H1 (cell line): ENCODE measurements at regions not wholly inside any gene's neighbourhood (a gene's known extent, or its start where the extent isn't known, plus 50 kb on each side); places are given as distances from the start of the nearest gene placed in this dataset.

ENCODE experiments used
- CTCF ChIA-PET: fragments of 300-600 bp; sonication (Branson Sonifier 250); formaldehyde crosslinking; loops from one replicate; lab custom pipeline; 2021; ENCODE audit not compliant: partially characterized antibody; lab: Charles Lee
- POLR2A ChIA-PET: fragments of 300-600 bp; sonication (Branson Sonifier 250); formaldehyde crosslinking; loops from one replicate; lab custom pipeline; 2021; ENCODE audit warnings: inconsistent platforms; ENCODE audit not compliant: partially characterized antibody; lab: Charles Lee
- DNase-seq, 2 experiments: peaks; one replicate each; pipeline versions ENCODE4 v3.0.0 to v3.0.0-alpha.2; 2010 to 2022; ENCODE audit warnings: low spot score in 2 of 2, low read depth in 1 of 2, mixed read lengths in 1 of 2
- FAIRE-seq: peaks from 2 replicates; lab custom pipeline; 2011; peaks lifted over from hg19 to GRCh38; lab: Jason Lieb, UNC
- H2AFZ ChIP-seq: 2 replicates; pipeline ENCODE4 v1.8.1; 2012; ENCODE audit warnings: low read length, inconsistent platforms
- H2AK5ac ChIP-seq: 2 replicates; pipeline ENCODE4 v1.6.1; 2013; ENCODE audit warnings: low read depth, low read length
- H2BK120ac ChIP-seq: replicated peaks from 2 replicates; pipeline ENCODE3; 2013; ENCODE audit warnings: low read depth, low read length, inconsistent platforms
- H2BK12ac ChIP-seq: 2 replicates; pipeline ENCODE4 v1.6.1; 2013; ENCODE audit warnings: low read depth, low read length
- H2BK15ac ChIP-seq: 2 replicates; pipeline ENCODE4 v1.6.1; 2013; ENCODE audit warnings: low read length
- H2BK20ac ChIP-seq: 2 replicates; pipeline ENCODE4 v1.6.1; 2013; ENCODE audit warnings: low read length
- H2BK5ac ChIP-seq: 2 replicates; pipeline ENCODE4 v1.6.1; 2013; ENCODE audit warnings: low read depth, low read length
- H3K14ac ChIP-seq: 2 replicates; pipeline ENCODE4 v1.6.1; 2013; ENCODE audit warnings: inconsistent platforms; ENCODE audit not compliant: insufficient read length
- H3K18ac ChIP-seq: 2 replicates; pipeline ENCODE4 v1.6.1; 2013; ENCODE audit warnings: low read length; ENCODE audit errors: extremely low read depth
- H3K23ac ChIP-seq: 2 replicates; pipeline ENCODE4 v1.6.1; 2013; ENCODE audit warnings: inconsistent platforms; ENCODE audit not compliant: insufficient read length
- H3K23me2 ChIP-seq: 2 replicates; pipeline ENCODE4 v1.6.1; 2013; ENCODE audit warnings: low read depth, low read length
- H3K27ac ChIP-seq: 2 replicates; pipeline ENCODE4 v1.6.1; 2011; ENCODE audit warnings: low read depth, low read length, inconsistent platforms
- H3K27me3 ChIP-seq, 4 experiments: replicated peaks in 1 of 4; 1 replicate in 1 of 4; 2 replicates in 3 of 4; pipeline versions ENCODE4 v1.6.1 to v1.8.1; 2011 to 2013; ENCODE audit warnings: low read length in 3 of 4, mild to moderate bottlenecking in 3 of 4, inconsistent platforms in 2 of 4, mixed read lengths in 2 of 4, moderate library complexity in 1 of 4; ENCODE audit not compliant: control insufficient read depth in 3 of 4, insufficient read depth in 3 of 4; ENCODE audit errors: extremely low read depth in 1 of 4
- H3K36me3 ChIP-seq, 4 experiments: 2 replicates each; pipeline versions ENCODE4 v1.6.1 to v1.8.1; 2011 to 2013; ENCODE audit warnings: mild to moderate bottlenecking in 4 of 4, low read length in 3 of 4, moderate library complexity in 2 of 4, control low read depth in 1 of 4, inconsistent platforms in 1 of 4; ENCODE audit not compliant: insufficient read depth in 4 of 4, control insufficient read depth in 2 of 4
- H3K4ac ChIP-seq: replicated peaks from 2 replicates; pipeline ENCODE3; 2013; ENCODE audit warnings: low read length, low read depth, mixed read lengths, inconsistent platforms; ENCODE audit not compliant: insufficient read length
- H3K4me1 ChIP-seq, 4 experiments: replicated peaks in 1 of 4; 1 replicate in 1 of 4; 2 replicates in 3 of 4; pipeline versions ENCODE4 v1.6.1 to v1.8.1; 2011 to 2013; ENCODE audit warnings: low read length in 3 of 4, inconsistent platforms in 2 of 4, mixed read lengths in 1 of 4; ENCODE audit not compliant: insufficient read depth in 4 of 4, control insufficient read depth in 3 of 4
- H3K4me2 ChIP-seq, 2 experiments: 2 replicates each; pipeline versions ENCODE4 v1.6.1 to v1.8.1; 2011 to 2013; ENCODE audit warnings: low read depth in 2 of 2, low read length in 2 of 2, control low read depth in 1 of 2, inconsistent platforms in 1 of 2, mild to moderate bottlenecking in 1 of 2; ENCODE audit not compliant: insufficient read depth in 1 of 2
- H3K4me3 ChIP-seq, 4 experiments: fragments of 200-600, 300-600 bp in 1 of 4; sonication (generic), shearing (Covaris generic), sonication (Bioruptor Twin) in 1 of 4; 2 replicates each; pipeline versions ENCODE4 v1.5.1 to v1.8.1; 2011 to 2016; ENCODE audit warnings: low read length in 4 of 4, low read depth in 3 of 4, control low read depth in 2 of 4, inconsistent platforms in 2 of 4, mild to moderate bottlenecking in 2 of 4, mixed read lengths in 1 of 4, moderate library complexity in 1 of 4; ENCODE audit not compliant: insufficient read depth in 2 of 4; ENCODE audit errors: extremely low read depth in 1 of 4
- H3K56ac ChIP-seq: replicated peaks from 2 replicates; pipeline ENCODE3; 2013; ENCODE audit warnings: low read depth, mild to moderate bottlenecking, mixed read lengths, low read length, inconsistent platforms; ENCODE audit not compliant: insufficient read length
- H3K79me1 ChIP-seq: 2 replicates; pipeline ENCODE4 v1.6.1; 2013; ENCODE audit warnings: low read depth, low read length, control low read depth
- H3K79me2 ChIP-seq, 2 experiments: 2 replicates each; pipeline versions ENCODE4 v1.6.1 to v1.8.1; 2012 to 2013; ENCODE audit warnings: low read length in 2 of 2, mild to moderate bottlenecking in 2 of 2, inconsistent platforms in 1 of 2; ENCODE audit not compliant: insufficient read depth in 2 of 2, control insufficient read depth in 1 of 2
- H3K9ac ChIP-seq, 4 experiments: replicated peaks in 1 of 4; 1 replicate in 1 of 4; 2 replicates in 3 of 4; pipeline versions ENCODE4 v1.6.1 to v1.8.1; 2011 to 2013; ENCODE audit warnings: low read depth in 3 of 4, low read length in 3 of 4, control low read depth in 2 of 4, mild to moderate bottlenecking in 2 of 4, moderate library complexity in 2 of 4, inconsistent platforms in 1 of 4; ENCODE audit errors: extremely low read depth in 1 of 4
- H3K9me3 ChIP-seq, 2 experiments: 2 replicates each; pipeline versions ENCODE4 v1.6.1 to v1.8.1; 2012 to 2013; ENCODE audit warnings: mild to moderate bottlenecking in 2 of 2, moderate library complexity in 2 of 2, control low read depth in 1 of 2, inconsistent platforms in 1 of 2, low read depth in 1 of 2, low read length in 1 of 2, mixed read lengths in 1 of 2; ENCODE audit not compliant: insufficient read depth in 2 of 2
- H4K20me1 ChIP-seq, 2 experiments: replicated peaks in 1 of 2; 2 replicates each; pipeline versions ENCODE3 to v1.8.1; 2011 to 2013; ENCODE audit warnings: inconsistent platforms in 2 of 2, low read length in 2 of 2, mild to moderate bottlenecking in 1 of 2; ENCODE audit not compliant: insufficient read depth in 2 of 2, control insufficient read depth in 1 of 2
- H4K5ac ChIP-seq: 2 replicates; pipeline ENCODE4 v1.6.1; 2013; ENCODE audit warnings: low read length, low read depth, mixed read lengths, inconsistent platforms; ENCODE audit not compliant: insufficient read length
- H4K8ac ChIP-seq: 2 replicates; pipeline ENCODE4 v1.8.0; 2013; ENCODE audit warnings: mild to moderate bottlenecking, moderate library complexity, low read length, inconsistent platforms; ENCODE audit not compliant: insufficient read depth; ENCODE audit errors: extremely low read depth
- H4K91ac ChIP-seq: replicated peaks from 2 replicates; pipeline ENCODE3; 2013; ENCODE audit warnings: low read length, mixed read lengths, inconsistent platforms; ENCODE audit not compliant: insufficient read length
- EGR1 ChIP-seq: IDR thresholded peaks from 2 replicates; pipeline ENCODE4 v1.6.1; 2011; ENCODE audit warnings: low read depth, low read length, borderline replicate concordance
- NANOG ChIP-seq: IDR thresholded peaks from 2 replicates; pipeline ENCODE4 v1.6.1; 2011; ENCODE audit warnings: low read length, low read depth, mild to moderate bottlenecking, inconsistent platforms; ENCODE audit not compliant: insufficient read depth, poor library complexity, severe bottlenecking
- RNF2 ChIP-seq: fragments of 200-900, 300-1000 bp; sonication (generic); IDR thresholded peaks from 2 replicates; pipeline ENCODE4 v1.7.1; 2016; ENCODE audit warnings: borderline replicate concordance, low read depth, mild to moderate bottlenecking, antibody characterized with exemption, low read length; ENCODE audit not compliant: poor library complexity, severe bottlenecking; ENCODE audit errors: missing control alignments
- SRF ChIP-seq: IDR thresholded peaks from 2 replicates; pipeline ENCODE4 v1.6.1; 2011; ENCODE audit warnings: mild to moderate bottlenecking, low read depth, low read length, moderate library complexity
- WGBS, 2 experiments: shearing (Covaris generic) in 1 of 2; methylation state at CpG; one replicate each; pipeline versions ENCODE4 v1.1.6 to v1.1.7; 2013 to 2015; ENCODE audit warnings: low lambda C conversion rate in 2 of 2, mixed read lengths in 2 of 2, inconsistent platforms in 1 of 2, low coverage in 1 of 2, missing lambda C conversion rate in 1 of 2; ENCODE audit not compliant: insufficient replicate concordance in 2 of 2, insufficient coverage in 1 of 2, insufficient read length in 1 of 2; ENCODE audit errors: extremely low coverage in 1 of 2, missing lambda C conversion rate in 1 of 2; 5-methylcytosine and 5-hydroxymethylcytosine counted together
- TF ChIP-seq, protein P1 (sequence below): IDR thresholded peaks from 2 replicates; pipeline ENCODE4 v1.6.1; 2012; ENCODE audit warnings: inconsistent platforms

GRCh38 chr2:67829470-67829869 lies 233.3 kb downstream of the C1D start (continued):
- TF ChIP-seq NANOG: no peak

GRCh38 chr2:67833632-67834031 lies 229.2 kb downstream of the C1D start:
- Histone ChIP-seq H4K20me1 (no peaks in the 10 kb centered on the region), H3K79me1 (no peaks in the 10 kb centered on the region), H2AFZ (no peak overlapping the region), H2BK5ac (no peak overlapping the region), H3K4me3 (no peak overlapping the region), H2BK120ac (no peak overlapping the region), H3K27ac (no peak overlapping the region), H4K8ac (no peak overlapping the region), H2BK12ac (no peak overlapping the region), H3K4me1 (no peaks in the 10 kb centered on the region), H3K23ac (no peak overlapping the region), H2BK20ac (no peak overlapping the region), H3K4ac (no peak overlapping the region), H3K14ac (no peak overlapping the region), H3K23me2 (no peaks in the 10 kb centered on the region; the same call in 1 of the 2 replicates), H4K91ac (no peak overlapping the region), H3K27me3 (no peaks in the 10 kb centered on the region), H3K36me3 (no peaks in the 10 kb centered on the region), H3K9me3 (no peaks in the 10 kb centered on the region), H2AK5ac (no peak overlapping the region), H3K79me2 (no peaks in the 10 kb centered on the region), H4K5ac (no peak overlapping the region), H2BK15ac (no peak overlapping the region), H3K9ac (no peak overlapping the region), H3K18ac (no peak overlapping the region), H3K4me2 (no peak overlapping the region), H3K56ac (no peak overlapping the region)
- ChIA-PET POLR2A (no interaction called here), CTCF (no interaction called here)
- DNase-seq (no peak), FAIRE-seq (no peak)
- 88% methylated on average over 5 of the region's 5 CpGs; no CpG with 5 or more reads in 1 of the 2 experiments for WGBS, 2 experiments
- TF ChIP-seq SRF: no peak
- no peak for TF ChIP-seq EGR1
- TF ChIP-seq RNF2: no peak
- TF ChIP-seq, protein P1, sequence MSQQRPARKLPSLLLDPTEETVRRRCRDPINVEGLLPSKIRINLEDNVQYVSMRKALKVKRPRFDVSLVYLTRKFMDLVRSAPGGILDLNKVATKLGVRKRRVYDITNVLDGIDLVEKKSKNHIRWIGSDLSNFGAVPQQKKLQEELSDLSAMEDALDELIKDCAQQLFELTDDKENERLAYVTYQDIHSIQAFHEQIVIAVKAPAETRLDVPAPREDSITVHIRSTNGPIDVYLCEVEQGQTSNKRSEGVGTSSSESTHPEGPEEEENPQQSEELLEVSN: no peak
